Stimulated activated CD8-positive, alpha-beta memory T cell treated with anti-CD3 and anti-CD28 coated beads, Interleukin-7, amount 100 ng/mL, for 1 hour (primary cell): ENCODE measurements at regions not wholly inside any gene's neighbourhood (a gene's known extent, or its start where the extent isn't known, plus 50 kb on each side); places are given as distances from the start of the nearest gene placed in this dataset.

ENCODE experiments used
- DNase-seq, 2 donors: peaks; one replicate each; pipeline ENCODE4 v3.0.0-alpha.2; 2020; ENCODE audit warnings: low read depth in 2 of 2

DNA sequence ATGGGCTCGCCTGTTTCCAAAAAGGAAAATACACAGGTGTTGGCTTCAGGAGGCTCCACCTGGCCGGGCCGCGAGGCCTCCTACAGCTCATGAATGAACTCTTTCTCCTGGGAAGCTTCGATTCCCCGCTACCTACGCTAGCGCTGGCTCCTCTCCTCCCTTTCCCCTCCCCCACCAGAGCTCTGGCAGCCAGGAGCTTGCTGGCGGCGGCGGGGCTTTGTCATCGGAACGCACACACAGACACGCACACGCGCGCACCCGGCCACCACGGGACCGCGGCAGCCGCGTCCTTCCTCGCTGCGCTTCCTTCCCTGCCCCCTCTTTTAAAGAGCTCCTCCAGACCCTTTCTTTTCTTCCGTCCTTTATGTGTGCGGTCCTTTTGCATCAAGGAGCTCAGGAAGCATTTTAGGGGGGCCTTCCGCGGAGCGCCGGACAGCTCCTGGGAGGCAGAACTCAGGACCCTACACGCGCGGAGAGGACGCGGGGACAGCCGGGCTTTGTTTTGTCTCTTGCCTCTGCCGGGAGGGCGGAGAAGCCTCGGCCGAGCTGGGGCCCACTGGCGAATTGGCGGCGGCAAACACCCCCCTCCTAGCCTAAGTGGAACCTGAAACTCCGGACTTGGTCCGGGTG is 70.2 kb upstream of the BCOR start:
- no peak for DNase-seq

DNA sequence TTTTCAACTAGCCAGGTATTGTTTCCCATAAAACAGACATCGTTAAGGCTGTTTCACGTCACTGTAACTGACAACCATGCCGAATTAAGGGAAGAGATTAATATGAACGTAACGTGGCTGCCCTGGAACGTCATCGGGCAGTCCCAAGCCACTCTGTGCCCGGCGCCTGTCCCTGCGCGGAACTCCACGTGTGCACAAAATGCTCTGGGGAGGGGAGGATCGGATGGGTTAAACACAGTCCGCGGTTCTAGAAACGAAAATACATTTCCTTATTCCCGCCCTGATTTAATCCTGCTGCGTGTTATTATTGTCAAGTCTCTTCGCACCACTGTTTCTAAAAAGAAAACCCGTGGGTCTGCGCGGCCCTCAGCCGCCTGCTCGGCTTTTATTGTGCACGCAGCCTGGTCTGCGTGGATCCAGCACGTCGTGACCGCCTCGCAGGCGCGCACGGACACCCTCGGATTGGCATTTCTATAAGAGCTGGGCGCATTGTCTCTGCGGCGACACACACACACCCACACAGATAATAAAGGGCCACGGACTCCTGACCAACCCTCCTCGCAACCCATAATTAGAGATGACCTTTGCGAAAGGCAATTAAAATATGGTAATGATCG is 69.6 kb upstream of the BCOR start:
- no peak for DNase-seq

GRCh38 chrX:40166582-40166981 is 68.8 kb upstream of the BCOR start:
- no peak for DNase-seq

DNA sequence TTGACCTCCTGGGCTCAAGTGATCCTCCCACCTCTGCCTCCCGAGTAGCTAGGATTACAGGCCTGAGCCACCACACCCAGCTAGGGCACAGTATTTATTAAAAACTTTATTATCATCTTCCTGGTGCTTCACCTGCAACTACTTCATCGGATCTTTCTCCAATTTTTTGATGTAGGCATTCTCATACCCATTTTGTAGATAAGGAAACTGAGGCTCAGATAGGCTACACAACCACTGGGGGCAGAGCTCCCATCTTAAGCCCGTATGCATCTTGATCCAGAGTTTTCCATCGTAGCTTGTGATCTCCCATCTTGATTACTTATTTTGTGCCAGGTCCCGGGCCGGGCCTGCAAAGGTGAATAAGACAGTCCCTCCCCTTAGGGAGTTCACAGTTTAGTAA is 68.1 kb upstream of the BCOR start:
- DNase-seq, result no peak

GRCh38 chrX:40165206-40165605 is 67.4 kb upstream of the BCOR start:
- DNase-seq, result no peak

DNA sequence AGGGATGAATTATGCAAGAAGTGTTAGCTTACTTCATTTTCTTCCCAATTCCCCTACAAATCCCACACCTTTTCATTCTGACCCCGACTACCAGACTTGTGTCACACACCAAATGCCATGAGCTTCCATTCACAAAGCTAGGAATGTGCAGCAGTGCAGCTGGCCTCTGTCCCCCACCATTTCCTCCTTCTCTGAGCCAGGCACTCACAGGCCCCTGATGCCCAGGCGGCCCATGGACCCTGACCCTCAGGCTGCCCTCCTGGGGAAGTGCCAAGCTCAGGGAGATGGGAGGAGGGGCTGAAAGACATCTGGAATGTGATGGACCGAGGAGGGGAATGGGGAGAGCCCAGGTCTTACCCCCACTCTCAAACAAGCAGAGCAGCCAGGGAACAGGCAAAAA is 67.0 kb upstream of the BCOR start:
- no peak for DNase-seq

GRCh38 chrX:40158036-40158706 is 60.4 kb upstream of the BCOR start:
- DNase-seq, result no peak

GRCh38 chrX:40157228-40158035 is 59.7 kb upstream of the BCOR start:
- no peak for DNase-seq

GRCh38 chrX:40156470-40157227 is 58.9 kb upstream of the BCOR start:
- DNase-seq, result no peak

- DNase-seq, result no peak
These were observed 58.1 kb upstream of the BCOR start for GRCh38 chrX:40155589-40156469.

DNA sequence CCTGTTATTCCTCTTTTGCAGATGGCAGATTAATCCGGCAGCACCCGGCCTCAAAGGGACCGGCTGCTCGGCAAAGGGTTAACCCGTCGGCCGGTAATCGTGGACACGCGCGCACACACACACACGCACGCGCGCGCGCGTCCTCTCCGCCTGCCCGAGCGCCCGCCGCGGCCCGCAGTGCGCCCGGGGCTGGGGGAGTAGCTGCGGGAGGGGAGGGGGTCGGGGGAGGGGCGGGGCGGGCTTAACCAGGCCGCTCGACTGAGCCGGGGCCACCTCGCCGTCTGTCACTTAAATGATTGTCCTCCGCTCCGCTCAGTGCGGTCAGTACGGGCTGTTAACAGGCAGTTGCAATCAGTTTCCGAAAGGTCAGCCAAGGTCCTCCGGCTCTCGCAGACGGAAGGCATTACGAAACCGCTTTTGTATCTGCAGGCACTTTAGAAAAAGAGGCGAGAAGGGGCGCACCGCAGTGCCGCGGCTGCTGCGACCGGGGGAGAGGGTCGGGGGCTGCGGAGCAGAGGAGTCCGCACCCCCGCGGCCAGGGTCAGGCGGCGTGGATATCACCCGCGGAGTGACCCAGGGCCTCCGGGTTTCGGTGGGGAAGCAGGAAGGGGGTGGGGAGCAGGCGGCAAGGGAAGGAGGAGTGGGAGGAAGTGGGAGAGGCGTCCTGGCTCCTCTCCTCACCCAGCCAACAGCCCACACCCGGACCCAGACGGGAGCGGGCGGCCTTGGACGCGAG is 57.3 kb upstream of the BCOR start:
- no peak for DNase-seq

- no peak for DNase-seq
These were observed 56.6 kb upstream of the BCOR start for GRCh38 chrX:40154250-40154852.

DNA sequence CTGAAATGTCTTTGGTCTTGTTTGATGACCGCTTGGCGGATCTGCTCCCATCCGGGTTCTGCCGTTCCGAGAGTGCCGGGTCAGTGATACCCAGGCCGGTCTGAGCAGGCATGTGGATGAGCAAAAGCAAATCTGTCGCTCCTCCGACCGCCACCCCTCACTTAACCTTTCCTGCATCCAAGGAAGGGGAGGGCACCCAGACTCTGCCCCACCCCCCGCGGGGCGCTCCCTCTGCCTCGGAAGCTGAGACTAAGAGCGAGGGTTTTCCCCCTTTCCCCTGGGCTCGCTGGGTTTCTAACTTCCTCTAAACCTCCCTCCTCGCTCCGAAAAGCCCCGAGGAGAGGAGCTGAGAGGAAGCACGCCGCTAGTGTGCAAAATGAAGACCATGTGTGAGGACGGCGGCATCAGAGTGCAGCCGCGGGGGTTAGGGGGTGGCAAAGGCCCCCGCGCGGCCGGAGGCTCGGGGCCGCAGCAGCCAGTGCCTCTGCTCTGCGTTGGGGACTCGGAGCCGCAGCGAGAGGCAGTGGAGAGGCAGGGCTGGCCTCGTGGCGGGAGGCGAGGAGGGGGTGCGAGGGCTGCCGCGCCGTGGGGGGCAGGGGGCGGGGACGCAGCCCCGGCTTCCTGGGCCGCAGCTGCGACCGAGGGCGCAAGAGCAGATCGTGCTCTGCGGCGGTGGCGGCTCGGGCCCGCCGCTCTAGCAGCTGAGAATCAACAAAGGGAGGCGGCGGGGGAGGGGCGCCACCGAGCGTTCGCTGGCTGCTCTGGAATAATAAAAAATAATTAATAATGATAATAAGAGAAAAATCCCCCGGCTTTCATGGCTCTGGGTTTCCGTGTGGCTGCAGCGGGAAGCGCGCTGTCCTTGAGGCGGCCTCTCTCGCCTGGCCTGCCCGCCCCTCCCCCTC is 55.8 kb upstream of the BCOR start:
- DNase-seq, result no peak

DNA sequence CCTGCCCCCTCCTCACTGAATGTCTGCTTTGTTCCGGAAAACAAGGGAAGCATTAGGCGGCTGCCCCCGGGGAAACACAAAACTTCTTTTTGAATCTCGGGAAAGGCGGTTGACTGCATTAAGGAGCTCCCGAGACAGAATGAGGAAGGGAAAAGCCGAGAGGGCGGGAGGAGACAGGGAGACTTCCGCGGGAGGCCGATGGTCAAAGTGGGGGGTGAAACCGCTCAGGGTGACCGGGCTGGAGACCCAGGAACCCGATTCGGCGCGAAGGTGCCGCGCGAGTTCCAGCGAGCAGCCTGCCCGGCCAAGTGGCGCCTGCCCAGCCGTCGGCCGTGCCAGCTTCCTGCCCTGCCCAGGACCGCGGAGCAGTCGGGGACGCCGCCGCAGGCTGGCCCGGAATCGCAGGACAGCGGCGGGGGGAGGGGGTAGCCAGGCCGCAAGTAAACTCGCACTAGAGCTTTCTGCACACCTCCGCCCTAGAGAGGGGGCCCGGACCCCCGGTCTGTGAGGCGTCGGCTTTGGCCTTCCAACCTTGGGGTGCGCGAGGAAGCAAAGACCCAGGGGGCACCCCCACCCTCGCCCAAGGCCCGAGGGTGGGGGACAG is 55.1 kb upstream of the BCOR start:
- DNase-seq, result no peak

DNA sequence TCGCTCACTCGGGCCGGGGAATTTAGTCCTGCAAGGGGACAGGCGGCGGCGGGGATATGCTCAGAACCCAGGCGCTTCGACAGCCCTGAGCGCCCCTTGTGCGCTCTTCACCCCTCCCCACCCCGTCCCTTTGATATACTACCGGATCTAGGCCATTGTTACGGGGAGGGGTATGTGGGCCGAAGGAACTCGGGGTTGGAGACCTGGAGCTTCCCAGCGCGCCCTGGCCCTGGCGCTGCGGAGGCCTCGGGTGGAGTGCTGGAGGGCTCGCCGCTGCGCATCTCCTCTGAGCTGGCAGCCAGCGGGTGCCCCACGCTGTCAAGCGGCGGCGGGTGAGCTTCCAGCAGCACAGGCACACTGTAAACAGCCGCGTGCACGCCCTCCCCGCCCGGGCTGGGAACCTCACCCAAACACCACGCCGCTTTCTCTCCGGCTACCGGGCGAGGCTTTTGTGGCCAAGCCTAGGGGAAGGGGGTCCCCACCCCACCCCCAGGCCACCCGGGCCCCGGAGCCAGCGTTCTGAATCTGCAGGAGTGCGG is 54.5 kb upstream of the BCOR start:
- DNase-seq, result no peak

GRCh38 chrX:40151211-40152172 is 53.7 kb upstream of the BCOR start:
- DNase-seq, result no peak

GRCh38 chrX:40150503-40150902 is 52.7 kb upstream of the BCOR start:
- DNase-seq, result no peak
